HG03095 (cell line): ENCODE measurements at regions not wholly inside any gene's neighbourhood (a gene's known extent, or its start where the extent isn't known, plus 50 kb on each side); places are given as distances from the start of the nearest gene placed in this dataset.
"Not testable (repeated sequence)": the region's sequence is repeated elsewhere in the genome, so short reads cannot be mapped to it uniquely, and the experiment has no call there.

ENCODE experiments used
- ATAC-seq: cut with Tn5 transposase; IDR thresholded peaks from one replicate; pipeline ENCODE4 v1.9.1; 2021; ENCODE audit warnings: moderate library complexity; ENCODE audit not compliant: unreplicated experiment

- no peak for ATAC-seq
Measured at GRCh38 chr10:108000365-108000764, 835.9 kb upstream of the SORCS1 start.

GRCh38 chr10:107994621-107995270 is 830.2 kb upstream of the SORCS1 start:
- ATAC-seq, result no peak

GRCh38 chr10:107986571-107986970 is 822.1 kb upstream of the SORCS1 start:
- ATAC-seq, result no peak

GRCh38 chr10:107984581-107984980 is 820.1 kb upstream of the SORCS1 start:
- ATAC-seq, result no peak

GRCh38 chr10:107984149-107984548 is 819.6 kb upstream of the SORCS1 start:
- no peak for ATAC-seq

GRCh38 chr10:107978455-107978854 is 813.9 kb upstream of the SORCS1 start:
- ATAC-seq, result no peak

- ATAC-seq, result no peak
Measured at GRCh38 chr10:107971973-107972372, 807.5 kb upstream of the SORCS1 start.

- no peak for ATAC-seq
Measured at GRCh38 chr10:107971411-107971810, 806.9 kb upstream of the SORCS1 start.

- ATAC-seq, result no peak
Measured at GRCh38 chr10:107970512-107970911, 806.0 kb upstream of the SORCS1 start.

- ATAC-seq, result no peak
Measured at GRCh38 chr10:107969936-107970335, 805.4 kb upstream of the SORCS1 start.

- no peak for ATAC-seq
Measured at GRCh38 chr10:107966826-107967225, 802.3 kb upstream of the SORCS1 start.

- no peak for ATAC-seq
Measured at GRCh38 chr10:107952649-107953556, 788.4 kb upstream of the SORCS1 start.

- not testable (repeated sequence) for ATAC-seq
Measured at GRCh38 chr10:107950411-107951062, 786.0 kb upstream of the SORCS1 start.

GRCh38 chr10:107942826-107943225 is 778.3 kb upstream of the SORCS1 start:
- no peak for ATAC-seq

- ATAC-seq, result no peak
Measured at GRCh38 chr10:107933076-107933475, 768.6 kb upstream of the SORCS1 start.

GRCh38 chr10:107931808-107932207 is 767.3 kb upstream of the SORCS1 start:
- ATAC-seq, result no peak

- no peak for ATAC-seq
Measured at GRCh38 chr10:107930037-107930436, 765.5 kb upstream of the SORCS1 start.

- no peak for ATAC-seq
Measured at GRCh38 chr10:107924458-107924857, 760.0 kb upstream of the SORCS1 start.

- ATAC-seq, result no peak
Measured at GRCh38 chr10:107919626-107920235, 755.2 kb upstream of the SORCS1 start.

- ATAC-seq, result no peak
Measured at GRCh38 chr10:107918171-107918570, 753.7 kb upstream of the SORCS1 start.

GRCh38 chr10:107915215-107915610 is 750.7 kb upstream of the SORCS1 start:
- no peak for ATAC-seq
